ENCODE measurements at regions not wholly inside any gene's neighbourhood (a gene's known extent, or its start where the extent isn't known, plus 50 kb on each side); places are given as distances from the start of the nearest gene placed in this dataset.
"Not testable (repeated sequence)": the region's sequence is repeated elsewhere in the genome, so short reads cannot be mapped to it uniquely, and the experiment has no call there.

DNA sequence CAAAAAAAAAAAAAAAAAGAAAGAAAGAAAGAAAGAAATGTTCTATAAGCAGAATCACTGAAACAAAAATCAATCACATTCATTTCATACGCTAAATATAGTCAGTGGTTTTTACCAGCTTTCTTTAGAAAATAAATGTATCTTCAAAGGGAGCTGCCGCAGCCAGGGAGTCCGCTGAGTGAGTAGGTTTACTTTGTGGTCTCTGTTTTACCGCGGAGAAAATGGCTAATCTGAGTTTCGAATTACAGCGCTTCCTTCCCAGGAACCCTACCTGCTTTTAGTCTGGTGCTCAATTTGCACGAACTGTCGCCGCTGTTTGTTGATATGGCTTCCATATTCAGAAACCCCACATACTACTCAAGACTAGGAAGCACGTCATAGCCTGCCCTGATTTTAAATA is 102.4 kb downstream of the TFAP2A start:
- no peaks in the 10 kb centered on the region for H3K36me3 ChIP-seq (ENCODE audit: control insufficient read depth in 4 of 4, insufficient read depth in 3 of 4, low read depth in 1 of 4, low read length in 3 of 4)
- H3K9me3 ChIP-seq (ENCODE audit: control insufficient read depth in 4 of 4, low read length in 3 of 4), result no peaks in the 10 kb centered on the region
- TF ChIP-seq YY1 (IDR thresholded peaks at IDR 0.05) (no peak), GABPA (IDR thresholded peaks at IDR 0.05 in 1 of 2, conservative IDR thresholded peaks at IDR 0.05 in 1 of 2) (no peak), RXRA (IDR thresholded peaks at IDR 0.05) (no peak), NR2F2 (IDR thresholded peaks at IDR 0.05) (no peak), FOXA1 (IDR thresholded peaks at IDR 0.05) (no peak), JUND (IDR thresholded peaks at IDR 0.05) (no peak), HNF4A (conservative IDR thresholded peaks at IDR 0.05) (no peak), HNF4G (IDR thresholded peaks at IDR 0.05) (no peak), FOXA2 (IDR thresholded peaks at IDR 0.05) (no peak), RAD21 (IDR thresholded peaks at IDR 0.05) (no peak), SP1 (IDR thresholded peaks at IDR 0.05) (no peak), TAF1 (conservative IDR thresholded peaks at IDR 0.05) (no peak), EGR1 (IDR thresholded peaks at IDR 0.05; ENCODE audit: low read depth in 2 of 2) (no peak)
- TF ChIP-seq, protein P1, sequence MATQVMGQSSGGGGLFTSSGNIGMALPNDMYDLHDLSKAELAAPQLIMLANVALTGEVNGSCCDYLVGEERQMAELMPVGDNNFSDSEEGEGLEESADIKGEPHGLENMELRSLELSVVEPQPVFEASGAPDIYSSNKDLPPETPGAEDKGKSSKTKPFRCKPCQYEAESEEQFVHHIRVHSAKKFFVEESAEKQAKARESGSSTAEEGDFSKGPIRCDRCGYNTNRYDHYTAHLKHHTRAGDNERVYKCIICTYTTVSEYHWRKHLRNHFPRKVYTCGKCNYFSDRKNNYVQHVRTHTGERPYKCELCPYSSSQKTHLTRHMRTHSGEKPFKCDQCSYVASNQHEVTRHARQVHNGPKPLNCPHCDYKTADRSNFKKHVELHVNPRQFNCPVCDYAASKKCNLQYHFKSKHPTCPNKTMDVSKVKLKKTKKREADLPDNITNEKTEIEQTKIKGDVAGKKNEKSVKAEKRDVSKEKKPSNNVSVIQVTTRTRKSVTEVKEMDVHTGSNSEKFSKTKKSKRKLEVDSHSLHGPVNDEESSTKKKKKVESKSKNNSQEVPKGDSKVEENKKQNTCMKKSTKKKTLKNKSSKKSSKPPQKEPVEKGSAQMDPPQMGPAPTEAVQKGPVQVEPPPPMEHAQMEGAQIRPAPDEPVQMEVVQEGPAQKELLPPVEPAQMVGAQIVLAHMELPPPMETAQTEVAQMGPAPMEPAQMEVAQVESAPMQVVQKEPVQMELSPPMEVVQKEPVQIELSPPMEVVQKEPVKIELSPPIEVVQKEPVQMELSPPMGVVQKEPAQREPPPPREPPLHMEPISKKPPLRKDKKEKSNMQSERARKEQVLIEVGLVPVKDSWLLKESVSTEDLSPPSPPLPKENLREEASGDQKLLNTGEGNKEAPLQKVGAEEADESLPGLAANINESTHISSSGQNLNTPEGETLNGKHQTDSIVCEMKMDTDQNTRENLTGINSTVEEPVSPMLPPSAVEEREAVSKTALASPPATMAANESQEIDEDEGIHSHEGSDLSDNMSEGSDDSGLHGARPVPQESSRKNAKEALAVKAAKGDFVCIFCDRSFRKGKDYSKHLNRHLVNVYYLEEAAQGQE (IDR thresholded peaks at IDR 0.05), result no peak
- TF ChIP-seq, protein P2, sequence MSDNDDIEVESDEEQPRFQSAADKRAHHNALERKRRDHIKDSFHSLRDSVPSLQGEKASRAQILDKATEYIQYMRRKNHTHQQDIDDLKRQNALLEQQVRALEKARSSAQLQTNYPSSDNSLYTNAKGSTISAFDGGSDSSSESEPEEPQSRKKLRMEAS (IDR thresholded peaks at IDR 0.05), result no peak
- TF ChIP-seq, protein P3, sequence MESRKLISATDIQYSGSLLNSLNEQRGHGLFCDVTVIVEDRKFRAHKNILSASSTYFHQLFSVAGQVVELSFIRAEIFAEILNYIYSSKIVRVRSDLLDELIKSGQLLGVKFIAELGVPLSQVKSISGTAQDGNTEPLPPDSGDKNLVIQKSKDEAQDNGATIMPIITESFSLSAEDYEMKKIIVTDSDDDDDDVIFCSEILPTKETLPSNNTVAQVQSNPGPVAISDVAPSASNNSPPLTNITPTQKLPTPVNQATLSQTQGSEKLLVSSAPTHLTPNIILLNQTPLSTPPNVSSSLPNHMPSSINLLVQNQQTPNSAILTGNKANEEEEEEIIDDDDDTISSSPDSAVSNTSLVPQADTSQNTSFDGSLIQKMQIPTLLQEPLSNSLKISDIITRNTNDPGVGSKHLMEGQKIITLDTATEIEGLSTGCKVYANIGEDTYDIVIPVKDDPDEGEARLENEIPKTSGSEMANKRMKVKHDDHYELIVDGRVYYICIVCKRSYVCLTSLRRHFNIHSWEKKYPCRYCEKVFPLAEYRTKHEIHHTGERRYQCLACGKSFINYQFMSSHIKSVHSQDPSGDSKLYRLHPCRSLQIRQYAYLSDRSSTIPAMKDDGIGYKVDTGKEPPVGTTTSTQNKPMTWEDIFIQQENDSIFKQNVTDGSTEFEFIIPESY (IDR thresholded peaks at IDR 0.05), result no peak
- TF ChIP-seq, protein P4, sequence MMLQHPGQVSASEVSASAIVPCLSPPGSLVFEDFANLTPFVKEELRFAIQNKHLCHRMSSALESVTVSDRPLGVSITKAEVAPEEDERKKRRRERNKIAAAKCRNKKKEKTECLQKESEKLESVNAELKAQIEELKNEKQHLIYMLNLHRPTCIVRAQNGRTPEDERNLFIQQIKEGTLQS (IDR thresholded peaks at IDR 0.05), result no peak
- TF ChIP-seq, protein P5, sequence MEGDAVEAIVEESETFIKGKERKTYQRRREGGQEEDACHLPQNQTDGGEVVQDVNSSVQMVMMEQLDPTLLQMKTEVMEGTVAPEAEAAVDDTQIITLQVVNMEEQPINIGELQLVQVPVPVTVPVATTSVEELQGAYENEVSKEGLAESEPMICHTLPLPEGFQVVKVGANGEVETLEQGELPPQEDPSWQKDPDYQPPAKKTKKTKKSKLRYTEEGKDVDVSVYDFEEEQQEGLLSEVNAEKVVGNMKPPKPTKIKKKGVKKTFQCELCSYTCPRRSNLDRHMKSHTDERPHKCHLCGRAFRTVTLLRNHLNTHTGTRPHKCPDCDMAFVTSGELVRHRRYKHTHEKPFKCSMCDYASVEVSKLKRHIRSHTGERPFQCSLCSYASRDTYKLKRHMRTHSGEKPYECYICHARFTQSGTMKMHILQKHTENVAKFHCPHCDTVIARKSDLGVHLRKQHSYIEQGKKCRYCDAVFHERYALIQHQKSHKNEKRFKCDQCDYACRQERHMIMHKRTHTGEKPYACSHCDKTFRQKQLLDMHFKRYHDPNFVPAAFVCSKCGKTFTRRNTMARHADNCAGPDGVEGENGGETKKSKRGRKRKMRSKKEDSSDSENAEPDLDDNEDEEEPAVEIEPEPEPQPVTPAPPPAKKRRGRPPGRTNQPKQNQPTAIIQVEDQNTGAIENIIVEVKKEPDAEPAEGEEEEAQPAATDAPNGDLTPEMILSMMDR (IDR thresholded peaks at IDR 0.05; ENCODE audit: low read depth, low read length, missing input control), result no peak
- DNase-seq (ENCODE audit: low spot score), result no peak
- H3K4me3 ChIP-seq (ENCODE audit: low read depth in 1 of 3, low read length in 3 of 3), result no peak overlapping the region
- WGBS, result 60% methylated on average over 11 of the region's 11 CpGs
- peaks cover 0 to 5% (median 0%) of the 10 kb centered on the region in 4 donors for H3K27me3 ChIP-seq (ENCODE audit: control insufficient read depth in 4 of 4, insufficient read depth in 4 of 4, low read length in 3 of 4)
- no peak overlapping the region for H3K9ac ChIP-seq (ENCODE audit: low read depth in 1 of 2, low read length in 2 of 2)
- no peaks in the 10 kb centered on the region for H3K4me1 ChIP-seq (ENCODE audit: control insufficient read depth in 4 of 4, insufficient read depth in 4 of 4, low read length in 3 of 4)
- H3K27ac ChIP-seq (ENCODE audit: low read depth in 1 of 2, low read length in 2 of 2), result no peak overlapping the region

DNA sequence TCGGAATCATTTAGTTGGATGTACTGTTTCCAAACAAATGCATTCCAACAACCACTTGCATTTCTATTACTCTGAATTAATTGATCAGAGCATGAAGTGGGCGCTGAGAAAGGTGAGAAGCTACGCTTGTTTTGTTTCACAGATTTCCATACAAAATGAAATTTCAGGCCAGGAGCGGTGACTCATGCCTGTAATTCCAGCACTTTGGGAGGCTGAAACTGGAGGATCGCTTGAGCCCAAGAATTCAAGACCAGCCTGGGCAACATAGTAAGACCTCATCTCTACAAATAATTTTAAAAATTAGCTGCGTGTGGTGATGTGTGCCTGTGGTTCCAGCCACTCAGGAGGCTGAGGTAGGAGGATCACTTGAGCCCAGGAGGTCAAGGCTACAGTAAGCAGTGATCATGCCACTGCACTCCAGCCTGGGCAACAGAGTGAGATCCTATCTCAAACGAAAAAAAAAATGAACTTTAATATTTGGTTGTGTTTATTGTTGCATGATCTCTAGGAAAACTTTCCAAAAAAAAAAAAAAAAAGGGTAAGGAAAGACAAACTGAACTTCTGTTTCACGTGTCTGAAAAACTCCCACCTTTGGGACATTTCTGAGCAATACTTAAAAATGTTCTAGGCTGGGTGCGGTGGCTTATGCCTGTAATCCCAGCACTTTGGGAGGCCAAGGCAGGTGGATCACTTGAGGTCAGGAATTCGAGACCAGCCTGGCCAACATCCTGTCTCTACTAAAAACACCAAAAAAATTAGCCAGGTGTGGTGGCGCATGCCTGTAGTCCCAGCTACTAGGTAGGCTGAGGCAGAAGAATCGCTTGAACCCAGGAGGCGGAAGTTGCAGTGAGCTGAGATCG is 103.1 kb downstream of the TFAP2A start:
- 86% methylated on average over 14 of the region's 14 CpGs for WGBS
- not testable (repeated sequence) for H3K27ac ChIP-seq (ENCODE audit: low read depth in 1 of 2, low read length in 2 of 2); H3K36me3 ChIP-seq (ENCODE audit: control insufficient read depth in 4 of 4, insufficient read depth in 3 of 4, low read depth in 1 of 4, low read length in 3 of 4); H3K27me3 ChIP-seq (ENCODE audit: control insufficient read depth in 4 of 4, insufficient read depth in 4 of 4, low read length in 3 of 4); H3K9ac ChIP-seq (ENCODE audit: low read depth in 1 of 2, low read length in 2 of 2); H3K9me3 ChIP-seq (ENCODE audit: control insufficient read depth in 4 of 4, low read length in 3 of 4); H3K4me1 ChIP-seq (ENCODE audit: control insufficient read depth in 4 of 4, insufficient read depth in 4 of 4, low read length in 3 of 4); H3K4me3 ChIP-seq (ENCODE audit: low read depth in 1 of 3, low read length in 3 of 3); DNase-seq (ENCODE audit: low spot score)

All from liver (tissue), 8 donors.